Liver (tissue), 8 donors: ENCODE measurements at regions not wholly inside any gene's neighbourhood (a gene's known extent, or its start where the extent isn't known, plus 50 kb on each side); places are given as distances from the start of the nearest gene placed in this dataset.

ENCODE experiments used
- DNase-seq: peaks from one replicate; pipeline ENCODE4 v3.0.0-alpha.2; 2017; ENCODE audit warnings: low spot score
- H3K27ac ChIP-seq, 2 donors: one replicate each; pipeline ENCODE4 v1.7.0; 2013; ENCODE audit warnings: inconsistent platforms in 2 of 2, low read length in 2 of 2, control low read depth in 1 of 2, low read depth in 1 of 2, mild to moderate bottlenecking in 1 of 2
- H3K27me3 ChIP-seq, 4 donors: one replicate each; pipeline versions ENCODE4 v1.6.1 to v1.7.0; 2013; ENCODE audit warnings: low read length in 3 of 4, inconsistent platforms in 1 of 4, mild to moderate bottlenecking in 1 of 4, moderate library complexity in 1 of 4; ENCODE audit not compliant: control insufficient read depth in 4 of 4, insufficient read depth in 4 of 4
- H3K36me3 ChIP-seq, 4 donors: one replicate each; pipeline versions ENCODE4 v1.6.1 to v1.7.0; 2013; ENCODE audit warnings: low read length in 3 of 4, mild to moderate bottlenecking in 3 of 4, low read depth in 1 of 4, moderate library complexity in 1 of 4; ENCODE audit not compliant: control insufficient read depth in 4 of 4, insufficient read depth in 3 of 4
- H3K4me1 ChIP-seq, 4 donors: one replicate each; pipeline versions ENCODE4 v1.6.1 to v1.7.0; 2013; ENCODE audit warnings: low read length in 3 of 4, mild to moderate bottlenecking in 3 of 4, moderate library complexity in 1 of 4; ENCODE audit not compliant: control insufficient read depth in 4 of 4, insufficient read depth in 4 of 4
- H3K4me3 ChIP-seq, 3 donors: one replicate each; pipeline versions ENCODE4 v1.6.1 to v1.7.0; 2013; ENCODE audit warnings: low read length in 3 of 3, control low read depth in 1 of 3, low read depth in 1 of 3, mild to moderate bottlenecking in 1 of 3
- H3K9ac ChIP-seq, 2 donors: one replicate each; pipeline ENCODE4 v1.7.0; 2013; ENCODE audit warnings: low read length in 2 of 2, mild to moderate bottlenecking in 2 of 2, moderate library complexity in 2 of 2, control low read depth in 1 of 2, low read depth in 1 of 2
- H3K9me3 ChIP-seq, 4 donors: one replicate each; pipeline versions ENCODE4 v1.6.1 to v1.7.0; 2013; ENCODE audit warnings: low read length in 3 of 4; ENCODE audit not compliant: control insufficient read depth in 4 of 4
- ATF3 ChIP-seq: IDR thresholded peaks from 2 replicates; pipeline ENCODE4 v1.6.1; 2016; ENCODE audit warnings: antibody characterized with exemption
- EGR1 ChIP-seq, 2 donors: IDR thresholded peaks; 2 replicates each; pipeline ENCODE4 v1.6.1; 2016 to 2018; ENCODE audit warnings: antibody characterized with exemption in 2 of 2, low read depth in 2 of 2
- FOXA1 ChIP-seq: IDR thresholded peaks from 2 replicates; pipeline ENCODE4 v1.6.1; 2016; ENCODE audit warnings: antibody characterized with exemption
- FOXA2 ChIP-seq: IDR thresholded peaks from 2 replicates; pipeline ENCODE4 v1.6.1; 2016; ENCODE audit warnings: antibody characterized with exemption
- GABPA ChIP-seq, 2 donors: IDR thresholded peaks in 1 of 2; conservative IDR thresholded peaks in 1 of 2; 2 replicates each; pipeline ENCODE4 v1.6.1; 2016; ENCODE audit warnings: antibody characterized with exemption in 2 of 2, mild to moderate bottlenecking in 1 of 2, moderate library complexity in 1 of 2
- HNF4A ChIP-seq, 2 donors: conservative IDR thresholded peaks; 2 replicates each; pipeline ENCODE4 v1.6.1; 2016; ENCODE audit warnings: antibody characterized with exemption in 2 of 2, mild to moderate bottlenecking in 2 of 2
- HNF4G ChIP-seq: IDR thresholded peaks from 2 replicates; pipeline ENCODE4 v1.6.1; 2016; ENCODE audit warnings: antibody characterized with exemption
- JUND ChIP-seq, 2 donors: IDR thresholded peaks; 2 replicates each; pipeline ENCODE4 v1.6.1; 2016; ENCODE audit warnings: antibody characterized with exemption in 2 of 2
- MAX ChIP-seq: IDR thresholded peaks from 2 replicates; pipeline ENCODE4 v1.6.1; 2016; ENCODE audit warnings: antibody characterized with exemption
- NR2F2 ChIP-seq: IDR thresholded peaks from 2 replicates; pipeline ENCODE4 v1.6.1; 2016; ENCODE audit warnings: antibody characterized with exemption
- RAD21 ChIP-seq, 2 donors: IDR thresholded peaks; 2 replicates each; pipeline ENCODE4 v1.6.1; 2016; ENCODE audit warnings: antibody characterized with exemption in 2 of 2, mild to moderate bottlenecking in 2 of 2
- REST ChIP-seq: IDR thresholded peaks from 2 replicates; pipeline ENCODE4 v1.6.1; 2016; ENCODE audit warnings: antibody characterized with exemption, mild to moderate bottlenecking
- RXRA ChIP-seq, 2 donors: IDR thresholded peaks; 2 replicates each; pipeline ENCODE4 v1.6.1; 2017 to 2018; ENCODE audit warnings: antibody characterized with exemption in 2 of 2, mild to moderate bottlenecking in 1 of 2
- SP1 ChIP-seq: IDR thresholded peaks from 2 replicates; pipeline ENCODE4 v1.6.1; 2018; ENCODE audit warnings: antibody characterized with exemption, mild to moderate bottlenecking
- TAF1 ChIP-seq: conservative IDR thresholded peaks from 2 replicates; pipeline ENCODE4 v1.6.1; 2016; ENCODE audit warnings: antibody characterized with exemption, mild to moderate bottlenecking
- YY1 ChIP-seq: IDR thresholded peaks from 2 replicates; pipeline ENCODE4 v1.6.1; 2016; ENCODE audit warnings: antibody characterized with exemption, mild to moderate bottlenecking
- ZBTB33 ChIP-seq: IDR thresholded peaks from 2 replicates; pipeline ENCODE4 v1.6.1; 2016; ENCODE audit warnings: antibody characterized with exemption
- whole genome bisulfite sequencing: extraction: QIAGEN DNeasy Blood & Tissue Kit; methylation state at CpG from one replicate; pipeline ENCODE4 v1.1.7; 2013; 5-methylcytosine and 5-hydroxymethylcytosine counted together
- TF ChIP-seq, protein P1 (sequence below): fragments of 150-350 bp; IDR thresholded peaks from 2 replicates; pipeline ENCODE4 v1.5.1; 2017; ENCODE audit warnings: improper control_type of control experiment, low read depth, low read length; ENCODE audit not compliant: missing input control
- donor health status: healthy.
- donor health status: healthy.
- donor health status: healthy.
- donor health status: healthy.
- donor health status: healthy.

- TF ChIP-seq YY1 = no peak
- TF ChIP-seq EGR1 (IDR thresholded peaks at IDR 0.05; ENCODE audit: low read depth in 2 of 2) = no peak
- no peak for TF ChIP-seq TAF1
- no peak for TF ChIP-seq JUND (IDR thresholded peaks at IDR 0.05)
- no peak for TF ChIP-seq HNF4A (conservative IDR thresholded peaks at IDR 0.05)
- TF ChIP-seq RXRA (IDR thresholded peaks at IDR 0.05) = no peak
- TF ChIP-seq ATF3 = no peak
- TF ChIP-seq REST = no peak
- TF ChIP-seq FOXA1 = no peak
- TF ChIP-seq FOXA2 = no peak
- no peak for TF ChIP-seq HNF4G
- TF ChIP-seq, protein P1, sequence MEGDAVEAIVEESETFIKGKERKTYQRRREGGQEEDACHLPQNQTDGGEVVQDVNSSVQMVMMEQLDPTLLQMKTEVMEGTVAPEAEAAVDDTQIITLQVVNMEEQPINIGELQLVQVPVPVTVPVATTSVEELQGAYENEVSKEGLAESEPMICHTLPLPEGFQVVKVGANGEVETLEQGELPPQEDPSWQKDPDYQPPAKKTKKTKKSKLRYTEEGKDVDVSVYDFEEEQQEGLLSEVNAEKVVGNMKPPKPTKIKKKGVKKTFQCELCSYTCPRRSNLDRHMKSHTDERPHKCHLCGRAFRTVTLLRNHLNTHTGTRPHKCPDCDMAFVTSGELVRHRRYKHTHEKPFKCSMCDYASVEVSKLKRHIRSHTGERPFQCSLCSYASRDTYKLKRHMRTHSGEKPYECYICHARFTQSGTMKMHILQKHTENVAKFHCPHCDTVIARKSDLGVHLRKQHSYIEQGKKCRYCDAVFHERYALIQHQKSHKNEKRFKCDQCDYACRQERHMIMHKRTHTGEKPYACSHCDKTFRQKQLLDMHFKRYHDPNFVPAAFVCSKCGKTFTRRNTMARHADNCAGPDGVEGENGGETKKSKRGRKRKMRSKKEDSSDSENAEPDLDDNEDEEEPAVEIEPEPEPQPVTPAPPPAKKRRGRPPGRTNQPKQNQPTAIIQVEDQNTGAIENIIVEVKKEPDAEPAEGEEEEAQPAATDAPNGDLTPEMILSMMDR = no peak
- no peak for TF ChIP-seq GABPA (IDR thresholded peaks at IDR 0.05 in 1 of 2, conservative IDR thresholded peaks at IDR 0.05 in 1 of 2)
- TF ChIP-seq SP1 = no peak
- no peak for TF ChIP-seq NR2F2
- no peak for TF ChIP-seq RAD21 (IDR thresholded peaks at IDR 0.05)
- TF ChIP-seq ZBTB33 = no peak
- Histone ChIP-seq H3K4me3 (no peak overlapping the region), H3K27me3 (no peaks in the 10 kb centered on the region), H3K27ac (no peak overlapping the region), H3K9ac (no peak overlapping the region), H3K9me3 (no peaks in the 10 kb centered on the region), H3K36me3 (no peaks in the 10 kb centered on the region), H3K4me1 (no peaks in the 10 kb centered on the region)
- DNase-seq = no peak
These were observed 183.9 kb upstream of the VRK2 start for GRCh38 chr2:57862727-57863126.

DNA sequence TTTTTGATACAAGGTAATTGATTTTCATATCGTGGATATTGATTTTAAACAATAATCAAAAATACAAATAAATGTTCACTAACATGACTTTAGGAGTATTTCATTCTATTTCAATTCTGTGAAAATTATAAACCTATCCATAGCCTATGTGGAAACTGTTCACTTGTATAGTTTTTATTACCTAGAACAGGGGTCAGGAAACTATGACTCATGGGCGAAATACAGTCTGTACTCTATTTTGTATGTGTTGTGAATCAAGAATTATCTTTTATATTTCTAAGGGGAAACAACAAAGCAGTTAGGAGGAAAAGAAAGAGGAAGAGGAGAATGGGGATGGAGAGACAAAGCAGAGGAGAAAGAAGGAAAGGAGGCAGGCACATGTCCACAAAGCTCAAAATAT lies 181.7 kb upstream of the VRK2 start:
- 92% methylated on average over 2 of the region's 2 CpGs for WGBS
- Histone ChIP-seq H3K36me3 (no peaks in the 10 kb centered on the region), H3K4me3 (no peak overlapping the region), H3K27ac (no peak overlapping the region), H3K9me3 (no peaks in the 10 kb centered on the region), H3K9ac (no peak overlapping the region), H3K4me1 (no peaks in the 10 kb centered on the region), H3K27me3 (no peaks in the 10 kb centered on the region)
- DNase-seq = no peak
- TF ChIP-seq HNF4G = no peak
- TF ChIP-seq MAX = no peak
- TF ChIP-seq FOXA1 = no peak
- no peak for TF ChIP-seq ZBTB33
- TF ChIP-seq, protein P1 = no peak
- no peak for TF ChIP-seq FOXA2
- TF ChIP-seq ATF3 = no peak
- TF ChIP-seq YY1 = no peak
- no peak for TF ChIP-seq TAF1
- no peak for TF ChIP-seq SP1
- no peak for TF ChIP-seq RAD21 (IDR thresholded peaks at IDR 0.05)
